NCI-H2171 (cell line): ENCODE measurements at regions not wholly inside any gene's neighbourhood (a gene's known extent, or its start where the extent isn't known, plus 50 kb on each side); places are given as distances from the start of the nearest gene placed in this dataset.

Source experiments
- DNase-seq: peaks from one replicate; lab custom pipeline; 2025; lab: John Stamatoyannopoulos, UW

GRCh38 chr5:72046106-72046505 is 61.2 kb upstream of the MAP1B start:
- no peak for DNase-seq

GRCh38 chr5:72055636-72056035 is 51.6 kb upstream of the MAP1B start:
- DNase-seq: no peak
